ENCODE measurements at regions not wholly inside any gene's neighbourhood (a gene's known extent, or its start where the extent isn't known, plus 50 kb on each side); places are given as distances from the start of the nearest gene placed in this dataset.

- Histone ChIP-seq H3K9ac (ENCODE audit: low read depth in 1 of 2, low read length in 2 of 2) (no peak overlapping the region), H3K36me3 (ENCODE audit: control insufficient read depth in 1 of 2, insufficient read depth in 2 of 2, low read length in 2 of 2) (no peaks in the 10 kb centered on the region), H3K27ac (ENCODE audit: low read depth, low read length) (no peak overlapping the region), H3K4me1 (ENCODE audit: control insufficient read depth in 1 of 2, insufficient read depth in 2 of 2, low read length in 2 of 2) (no peaks in the 10 kb centered on the region), H3K27me3 (ENCODE audit: control insufficient read depth in 1 of 2, insufficient read depth in 2 of 2, low read length in 2 of 2) (peaks cover 0 to 5% of the 10 kb centered on the region in 2 donors), H3K4me3 (ENCODE audit: low read depth in 1 of 2, low read length in 2 of 2) (no peak overlapping the region), H3K9me3 (ENCODE audit: control insufficient read depth in 1 of 2, low read length in 2 of 2) (no peaks in the 10 kb centered on the region)
These were observed 188.3 kb downstream of the IRF8 start for GRCh38 chr16:86087011-86087895.

GRCh38 chr16:86087896-86088230 lies 188.9 kb downstream of the IRF8 start:
- H3K27me3 ChIP-seq (ENCODE audit: control insufficient read depth in 1 of 2, insufficient read depth in 2 of 2, low read length in 2 of 2) = peaks cover 0 to 5% of the 10 kb centered on the region in 2 donors

GRCh38 chr16:86088287-86088686 lies 189.3 kb downstream of the IRF8 start:
- Histone ChIP-seq H3K9ac (ENCODE audit: low read depth in 1 of 2, low read length in 2 of 2) (no peak overlapping the region), H3K9me3 (ENCODE audit: control insufficient read depth in 1 of 2, low read length in 2 of 2) (no peaks in the 10 kb centered on the region), H3K27ac (ENCODE audit: low read depth, low read length) (no peak overlapping the region), H3K4me1 (ENCODE audit: control insufficient read depth in 1 of 2, insufficient read depth in 2 of 2, low read length in 2 of 2) (no peaks in the 10 kb centered on the region), H3K4me3 (ENCODE audit: low read depth in 1 of 2, low read length in 2 of 2) (no peak overlapping the region), H3K36me3 (ENCODE audit: control insufficient read depth in 1 of 2, insufficient read depth in 2 of 2, low read length in 2 of 2) (no peaks in the 10 kb centered on the region), H3K27me3 (ENCODE audit: control insufficient read depth in 1 of 2, insufficient read depth in 2 of 2, low read length in 2 of 2) (peaks cover 0 to 4% of the 10 kb centered on the region in 2 donors)

More at GRCh38 chr16:86087896-86088230, 188.9 kb downstream of the IRF8 start:
- H3K36me3 ChIP-seq (ENCODE audit: control insufficient read depth in 1 of 2, insufficient read depth in 2 of 2, low read length in 2 of 2) = no peaks in the 10 kb centered on the region
- H3K4me3 ChIP-seq (ENCODE audit: low read depth in 1 of 2, low read length in 2 of 2) = no peak overlapping the region
- H3K9ac ChIP-seq (ENCODE audit: low read depth in 1 of 2, low read length in 2 of 2) = no peak overlapping the region
- H3K9me3 ChIP-seq (ENCODE audit: control insufficient read depth in 1 of 2, low read length in 2 of 2) = no peaks in the 10 kb centered on the region
- no peak overlapping the region for H3K27ac ChIP-seq (ENCODE audit: low read depth, low read length)
- no peaks in the 10 kb centered on the region for H3K4me1 ChIP-seq (ENCODE audit: control insufficient read depth in 1 of 2, insufficient read depth in 2 of 2, low read length in 2 of 2)

- no peak overlapping the region for H3K4me3 ChIP-seq (ENCODE audit: low read depth in 1 of 2, low read length in 2 of 2)
- no peak overlapping the region for H3K27ac ChIP-seq (ENCODE audit: low read depth, low read length)
- no peaks in the 10 kb centered on the region for H3K27me3 ChIP-seq (ENCODE audit: control insufficient read depth in 1 of 2, insufficient read depth in 2 of 2, low read length in 2 of 2)
- no peaks in the 10 kb centered on the region for H3K36me3 ChIP-seq (ENCODE audit: control insufficient read depth in 1 of 2, insufficient read depth in 2 of 2, low read length in 2 of 2)
- no peak overlapping the region for H3K9ac ChIP-seq (ENCODE audit: low read depth in 1 of 2, low read length in 2 of 2)
- no peaks in the 10 kb centered on the region for H3K4me1 ChIP-seq (ENCODE audit: control insufficient read depth in 1 of 2, insufficient read depth in 2 of 2, low read length in 2 of 2)
- H3K9me3 ChIP-seq (ENCODE audit: control insufficient read depth in 1 of 2, low read length in 2 of 2) = no peaks in the 10 kb centered on the region
These were observed 189.9 kb downstream of the IRF8 start for GRCh38 chr16:86088816-86089215.

GRCh38 chr16:86089334-86089900 lies 190.5 kb downstream of the IRF8 start:
- Histone ChIP-seq H3K36me3 (ENCODE audit: control insufficient read depth in 1 of 2, insufficient read depth in 2 of 2, low read length in 2 of 2) (no peaks in the 10 kb centered on the region), H3K27me3 (ENCODE audit: control insufficient read depth in 1 of 2, insufficient read depth in 2 of 2, low read length in 2 of 2) (no peaks in the 10 kb centered on the region), H3K4me1 (ENCODE audit: control insufficient read depth in 1 of 2, insufficient read depth in 2 of 2, low read length in 2 of 2) (no peaks in the 10 kb centered on the region), H3K9me3 (ENCODE audit: control insufficient read depth in 1 of 2, low read length in 2 of 2) (no peaks in the 10 kb centered on the region), H3K27ac (ENCODE audit: low read depth, low read length) (no peak overlapping the region), H3K9ac (ENCODE audit: low read depth in 1 of 2, low read length in 2 of 2) (no peak overlapping the region), H3K4me3 (ENCODE audit: low read depth in 1 of 2, low read length in 2 of 2) (no peak overlapping the region)

GRCh38 chr16:86089991-86090390 lies 191.0 kb downstream of the IRF8 start:
- no peaks in the 10 kb centered on the region for H3K4me1 ChIP-seq (ENCODE audit: control insufficient read depth in 1 of 2, insufficient read depth in 2 of 2, low read length in 2 of 2)
- no peaks in the 10 kb centered on the region for H3K27me3 ChIP-seq (ENCODE audit: control insufficient read depth in 1 of 2, insufficient read depth in 2 of 2, low read length in 2 of 2)
- no peaks in the 10 kb centered on the region for H3K36me3 ChIP-seq (ENCODE audit: control insufficient read depth in 1 of 2, insufficient read depth in 2 of 2, low read length in 2 of 2)
- H3K4me3 ChIP-seq (ENCODE audit: low read depth in 1 of 2, low read length in 2 of 2) = no peak overlapping the region
- H3K9ac ChIP-seq (ENCODE audit: low read depth in 1 of 2, low read length in 2 of 2) = no peak overlapping the region
- no peak overlapping the region for H3K27ac ChIP-seq (ENCODE audit: low read depth, low read length)
- no peaks in the 10 kb centered on the region for H3K9me3 ChIP-seq (ENCODE audit: control insufficient read depth in 1 of 2, low read length in 2 of 2)

- no peaks in the 10 kb centered on the region for H3K9me3 ChIP-seq (ENCODE audit: control insufficient read depth in 1 of 2, low read length in 2 of 2)
- H3K9ac ChIP-seq (ENCODE audit: low read depth in 1 of 2, low read length in 2 of 2) = no peak overlapping the region
- no peaks in the 10 kb centered on the region for H3K4me1 ChIP-seq (ENCODE audit: control insufficient read depth in 1 of 2, insufficient read depth in 2 of 2, low read length in 2 of 2)
- H3K36me3 ChIP-seq (ENCODE audit: control insufficient read depth in 1 of 2, insufficient read depth in 2 of 2, low read length in 2 of 2) = no peaks in the 10 kb centered on the region
- H3K27me3 ChIP-seq (ENCODE audit: control insufficient read depth in 1 of 2, insufficient read depth in 2 of 2, low read length in 2 of 2) = no peaks in the 10 kb centered on the region
- no peak overlapping the region for H3K27ac ChIP-seq (ENCODE audit: low read depth, low read length)
- H3K4me3 ChIP-seq (ENCODE audit: low read depth in 1 of 2, low read length in 2 of 2) = no peak overlapping the region
These were observed 191.7 kb downstream of the IRF8 start for GRCh38 chr16:86090461-86091170.

GRCh38 chr16:86091976-86092375 lies 193.0 kb downstream of the IRF8 start:
- H3K36me3 ChIP-seq (ENCODE audit: control insufficient read depth in 1 of 2, insufficient read depth in 2 of 2, low read length in 2 of 2) = no peaks in the 10 kb centered on the region
- H3K4me3 ChIP-seq (ENCODE audit: low read depth in 1 of 2, low read length in 2 of 2) = no peak overlapping the region
- no peaks in the 10 kb centered on the region for H3K27me3 ChIP-seq (ENCODE audit: control insufficient read depth in 1 of 2, insufficient read depth in 2 of 2, low read length in 2 of 2)
- no peak overlapping the region for H3K9ac ChIP-seq (ENCODE audit: low read depth in 1 of 2, low read length in 2 of 2)
- H3K27ac ChIP-seq (ENCODE audit: low read depth, low read length) = no peak overlapping the region
- H3K4me1 ChIP-seq (ENCODE audit: control insufficient read depth in 1 of 2, insufficient read depth in 2 of 2, low read length in 2 of 2) = no peaks in the 10 kb centered on the region
- no peaks in the 10 kb centered on the region for H3K9me3 ChIP-seq (ENCODE audit: control insufficient read depth in 1 of 2, low read length in 2 of 2)

- Histone ChIP-seq H3K4me3 (ENCODE audit: low read depth in 1 of 2, low read length in 2 of 2) (no peak overlapping the region), H3K27me3 (ENCODE audit: control insufficient read depth in 1 of 2, insufficient read depth in 2 of 2, low read length in 2 of 2) (no peaks in the 10 kb centered on the region), H3K27ac (ENCODE audit: low read depth, low read length) (no peak overlapping the region), H3K9me3 (ENCODE audit: control insufficient read depth in 1 of 2, low read length in 2 of 2) (no peaks in the 10 kb centered on the region), H3K36me3 (ENCODE audit: control insufficient read depth in 1 of 2, insufficient read depth in 2 of 2, low read length in 2 of 2) (no peaks in the 10 kb centered on the region), H3K4me1 (ENCODE audit: control insufficient read depth in 1 of 2, insufficient read depth in 2 of 2, low read length in 2 of 2) (no peaks in the 10 kb centered on the region), H3K9ac (ENCODE audit: low read depth in 1 of 2, low read length in 2 of 2) (no peak overlapping the region)
These were observed 193.9 kb downstream of the IRF8 start for GRCh38 chr16:86092586-86093480.
